Anterior cingulate cortex (tissue), 58 donors: ENCODE measurements at regions not wholly inside any gene's neighbourhood (a gene's known extent, or its start where the extent isn't known, plus 50 kb on each side); places are given as distances from the start of the nearest gene placed in this dataset.
"Not testable (repeated sequence)": the region's sequence is repeated elsewhere in the genome, so short reads cannot be mapped to it uniquely, and the experiment has no call there.

Experiments
- DNase-seq, 58 donors: peaks; one replicate each; lab custom pipeline; 2025; lab: John Stamatoyannopoulos, UW

GRCh38 chr2:100699131-100699530, 120.8 kb upstream of the NPAS2 start:
- DNase-seq, result no peak

GRCh38 chr2:100702438-100703109, 117.4 kb upstream of the NPAS2 start:
- DNase-seq, result no peak

DNA sequence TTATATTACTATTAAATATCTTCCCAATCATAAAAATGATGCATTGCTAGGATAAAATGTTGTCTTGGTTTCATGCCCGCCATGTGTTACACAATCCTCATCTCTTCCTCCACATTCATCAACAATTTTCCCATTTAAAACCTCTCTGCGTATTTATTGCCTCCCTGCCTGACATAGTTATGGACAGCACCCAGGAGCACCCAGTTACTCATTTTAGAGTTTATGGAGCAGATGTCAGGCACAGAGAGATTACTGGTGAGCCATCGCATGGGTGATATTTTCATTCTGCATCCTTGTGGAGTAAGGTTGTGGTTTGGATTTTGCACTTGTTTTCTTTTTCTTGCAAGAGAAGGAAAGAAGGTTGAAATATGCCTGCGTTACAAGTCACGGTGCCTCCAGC, 116.7 kb upstream of the NPAS2 start:
- peak in 3 of 58 donors; percentile 5 to 41 (median 9) for DNase-seq

- DNase-seq, result peak in 2 of 58 donors; percentile 9 to 41
Measured at GRCh38 chr2:100703739-100704138, 116.2 kb upstream of the NPAS2 start.

DNA sequence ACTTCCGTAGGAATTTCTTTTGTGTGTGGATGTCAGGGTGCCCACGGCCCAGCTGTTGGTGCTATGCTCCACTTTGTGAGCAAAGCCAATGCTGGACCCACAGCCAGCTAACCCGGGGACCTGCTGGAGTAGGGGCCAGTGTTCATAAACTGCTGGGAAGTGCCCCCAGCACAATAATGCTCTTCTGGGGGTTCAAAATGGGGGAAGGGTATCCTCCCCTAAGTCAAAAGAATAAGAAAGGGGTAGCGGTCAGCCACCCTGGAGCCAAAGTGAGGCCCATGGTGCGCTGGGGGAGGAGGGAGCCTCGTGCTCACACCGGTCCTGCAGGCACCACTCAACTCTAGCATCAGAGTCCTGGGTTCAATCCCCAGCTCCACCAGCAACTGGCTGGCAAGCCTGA, 115.8 kb upstream of the NPAS2 start:
- no peak for DNase-seq

DNA sequence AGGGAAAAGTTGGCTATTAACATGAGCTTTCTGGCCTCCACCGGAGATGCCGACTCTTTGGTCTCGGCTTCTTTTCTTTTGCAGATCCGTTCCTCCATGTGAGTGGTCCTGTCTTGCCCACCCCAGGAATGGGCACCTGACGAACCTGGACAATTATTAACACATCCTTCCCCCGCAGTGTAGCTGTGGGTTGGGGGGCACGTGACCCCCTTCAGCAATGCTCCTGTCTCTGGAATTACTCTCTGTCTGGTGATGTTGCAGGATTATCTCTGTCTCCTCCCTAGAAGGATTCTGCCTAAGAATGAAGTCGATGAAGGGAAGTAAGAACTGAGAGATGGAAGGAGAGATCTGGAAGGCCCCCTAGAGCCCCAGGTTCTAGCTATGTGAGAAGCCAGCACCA, 115.2 kb upstream of the NPAS2 start:
- DNase-seq, result no peak

- DNase-seq, result peak in 23 of 58 donors; percentile 1 to 65 (median 35)
Measured at GRCh38 chr2:100707016-100707947, 112.7 kb upstream of the NPAS2 start.

- DNase-seq, result no peak
Measured at GRCh38 chr2:100708333-100708732, 111.6 kb upstream of the NPAS2 start.

DNA sequence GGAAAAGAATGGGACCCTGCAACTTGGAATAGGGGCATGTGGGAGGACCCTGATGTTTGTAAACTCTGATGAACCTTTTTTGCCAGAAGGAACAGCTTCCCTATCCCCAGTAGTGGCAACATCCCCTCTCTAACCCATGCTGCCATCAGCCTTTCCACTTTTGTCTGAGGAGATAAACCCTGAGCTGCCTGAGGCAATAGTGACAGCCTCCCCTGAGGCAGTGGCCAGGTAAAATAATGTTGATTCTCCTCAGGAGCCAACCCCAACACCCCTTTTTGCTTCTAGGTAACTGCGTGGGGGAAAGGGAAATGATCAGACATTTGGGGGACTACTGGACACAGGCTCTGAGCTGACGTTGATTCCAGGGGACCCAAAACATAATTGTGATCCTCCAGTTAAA, 106.8 kb upstream of the NPAS2 start:
- no peak for DNase-seq

- not testable (repeated sequence) for DNase-seq
Measured at GRCh38 chr2:100714396-100715010, 105.4 kb upstream of the NPAS2 start.

DNA sequence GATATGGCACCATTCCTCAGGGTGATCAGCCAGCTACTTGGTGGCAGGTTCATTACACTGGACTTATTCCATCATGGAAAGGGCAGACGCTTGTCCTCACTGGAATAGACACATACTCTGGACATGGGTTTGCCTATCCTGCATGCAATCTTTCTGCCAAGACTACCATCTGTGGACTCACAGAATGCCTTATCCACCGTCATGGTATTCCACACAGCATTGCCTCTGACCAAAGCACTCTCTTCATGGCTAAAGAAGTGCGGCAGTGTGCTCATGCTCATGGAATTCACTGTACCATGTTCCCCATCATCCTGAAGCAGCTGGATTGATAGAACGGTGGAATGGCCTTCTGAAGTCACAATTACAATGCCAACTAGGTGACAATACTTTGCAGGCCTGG, 104.1 kb upstream of the NPAS2 start:
- not testable (repeated sequence) for DNase-seq

GRCh38 chr2:100716581-100716980, 103.4 kb upstream of the NPAS2 start:
- no peak for DNase-seq

- DNase-seq, result no peak
Measured at GRCh38 chr2:100718065-100718629, 101.8 kb upstream of the NPAS2 start.

GRCh38 chr2:100720445-100720844, 99.5 kb upstream of the NPAS2 start:
- no peak for DNase-seq

- no peak for DNase-seq
Measured at GRCh38 chr2:100721693-100722092, 98.2 kb upstream of the NPAS2 start.

DNA sequence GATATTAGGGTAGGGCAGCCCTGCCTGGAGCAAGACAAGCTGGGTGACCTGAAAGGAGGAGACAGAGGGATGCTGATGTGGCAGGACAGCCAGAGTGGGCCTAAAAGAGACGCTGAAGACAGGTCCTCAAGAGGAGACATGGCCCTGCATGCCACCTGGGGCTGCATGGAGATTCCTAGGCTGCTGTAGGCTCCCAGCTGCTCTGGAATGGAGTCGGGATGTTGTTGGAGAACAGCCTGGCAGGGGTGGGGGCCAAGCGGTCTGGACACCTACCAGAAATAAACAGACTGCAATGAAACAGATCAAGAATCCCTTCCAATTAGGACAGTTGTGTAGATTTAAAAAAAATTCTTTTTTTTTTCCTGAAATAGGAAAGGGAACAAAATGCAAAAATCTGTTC, 97.8 kb upstream of the NPAS2 start:
- peak in 3 of 58 donors; percentile 2 to 43 (median 28) for DNase-seq

DNA sequence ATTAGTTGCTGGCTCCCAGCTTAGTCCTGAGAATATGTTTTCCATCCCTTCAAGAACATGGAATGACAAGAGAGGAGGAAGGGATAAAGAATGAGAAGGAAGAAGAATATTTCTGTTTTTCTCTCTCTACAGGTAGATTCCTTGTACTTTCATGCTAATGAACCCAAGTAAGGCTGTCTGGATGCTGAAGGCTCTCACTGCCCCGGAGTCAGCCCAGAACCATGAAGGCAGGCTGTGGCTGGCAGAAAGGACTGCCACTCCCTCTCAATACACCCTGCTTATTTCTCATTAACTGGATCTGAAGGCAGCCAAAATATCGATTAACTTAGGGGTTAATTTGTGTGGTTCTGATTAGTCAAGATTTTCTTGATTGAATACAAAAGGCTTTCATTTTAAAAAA, 93.1 kb upstream of the NPAS2 start:
- DNase-seq, result no peak

DNA sequence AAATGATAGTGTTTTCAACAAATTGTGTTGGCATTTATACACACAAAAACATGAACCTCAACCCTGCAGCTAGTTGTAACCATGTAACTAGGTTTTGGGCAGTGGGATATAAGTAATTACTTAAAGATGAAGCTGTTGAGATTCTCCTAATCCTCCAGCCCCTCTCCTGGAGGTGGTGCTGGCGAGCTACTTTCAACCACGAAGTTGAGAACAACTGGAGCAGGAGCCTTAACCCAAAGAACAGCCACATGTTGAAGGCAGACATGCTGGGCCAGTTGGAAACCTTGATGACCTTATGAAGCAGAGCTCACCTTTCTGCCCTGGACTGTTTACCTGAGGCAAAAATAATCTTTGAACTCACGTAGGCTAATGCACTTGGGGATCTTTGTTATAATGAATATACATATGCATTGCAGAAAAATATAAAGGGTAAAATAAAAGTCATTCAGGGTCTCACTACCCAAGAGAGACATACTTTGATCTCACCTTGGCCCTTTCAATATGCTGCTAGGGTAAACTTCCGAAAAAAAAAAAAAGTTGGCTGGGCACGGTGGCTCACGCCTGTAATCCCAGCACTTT, 89.6 kb upstream of the NPAS2 start:
- no peak for DNase-seq

DNA sequence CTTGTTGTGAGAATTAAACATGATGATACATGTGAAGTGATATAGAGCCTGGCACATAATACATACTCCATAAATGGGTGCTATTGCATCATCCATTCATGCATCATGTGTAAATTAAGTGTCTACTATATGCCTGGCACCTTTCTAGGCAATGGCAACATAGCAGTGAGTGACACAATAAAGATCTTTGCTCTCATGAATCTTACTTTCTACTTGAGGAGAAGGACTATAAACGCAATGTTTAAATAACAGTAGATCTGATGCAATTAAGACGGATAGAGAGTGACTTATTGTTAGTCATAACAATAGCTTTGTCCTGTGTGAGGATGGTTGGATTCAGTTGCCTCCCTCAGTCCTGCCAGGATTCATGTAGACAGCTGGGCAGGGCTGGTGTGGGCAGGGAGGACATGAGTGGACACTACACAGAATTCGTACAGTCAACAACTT, 88.4 kb upstream of the NPAS2 start:
- no peak for DNase-seq

GRCh38 chr2:100733391-100734187, 86.3 kb upstream of the NPAS2 start:
- peak in 1 of 58 donors; percentile 4 for DNase-seq
